ENCODE measurements at regions not wholly inside any gene's neighbourhood (a gene's known extent, or its start where the extent isn't known, plus 50 kb on each side); places are given as distances from the start of the nearest gene placed in this dataset.
"Not testable (repeated sequence)": the region's sequence is repeated elsewhere in the genome, so short reads cannot be mapped to it uniquely, and the experiment has no call there.

- DNase-seq: no peak
These were observed 98.4 kb upstream of the TBX18 start for GRCh38 chr6:84862843-84863242.

GRCh38 chr6:84860920-84861319 lies 96.5 kb upstream of the TBX18 start:
- DNase-seq: no peak

GRCh38 chr6:84860509-84860908 lies 96.1 kb upstream of the TBX18 start:
- no peak for DNase-seq

GRCh38 chr6:84854811-84855400 lies 90.5 kb upstream of the TBX18 start:
- no peak for DNase-seq

- DNase-seq: no peak
These were observed 89.5 kb upstream of the TBX18 start for GRCh38 chr6:84853901-84854300.

GRCh38 chr6:84848960-84849359 lies 84.6 kb upstream of the TBX18 start:
- DNase-seq: no peak

GRCh38 chr6:84847390-84848160 lies 83.2 kb upstream of the TBX18 start:
- no peak for DNase-seq

GRCh38 chr6:84842525-84843166 lies 78.2 kb upstream of the TBX18 start:
- DNase-seq: no peak

- DNase-seq: not testable (repeated sequence)
These were observed 72.9 kb upstream of the TBX18 start for GRCh38 chr6:84837068-84837866.

- DNase-seq: no peak
These were observed 72.0 kb upstream of the TBX18 start for GRCh38 chr6:84836366-84836765.

GRCh38 chr6:84835340-84835739 lies 70.9 kb upstream of the TBX18 start:
- DNase-seq: no peak

GRCh38 chr6:84831924-84832323 lies 67.5 kb upstream of the TBX18 start:
- not testable (repeated sequence) for DNase-seq

GRCh38 chr6:84825461-84825860 lies 61.1 kb upstream of the TBX18 start:
- DNase-seq: no peak

- not testable (repeated sequence) for DNase-seq
These were observed 56.9 kb upstream of the TBX18 start for GRCh38 chr6:84821314-84821713.

GRCh38 chr6:84816741-84817140 lies 52.3 kb upstream of the TBX18 start:
- DNase-seq: no peak

GRCh38 chr6:84815896-84816735 lies 51.7 kb upstream of the TBX18 start:
- no peak for DNase-seq
